Calu3 (cell line): ENCODE measurements at regions not wholly inside any gene's neighbourhood (a gene's known extent, or its start where the extent isn't known, plus 50 kb on each side); places are given as distances from the start of the nearest gene placed in this dataset.

Source experiments
- BruUV-seq: library from RNA; stranded (reverse); fragments of 400-500 nt; replicated peaks from 2 replicates; lab custom pipeline; 2021; lab: Mats Ljungman, UMichigan
- CTCF ChIA-PET: fragments of 300-600 bp; sonication (Branson Sonifier 250); formaldehyde crosslinking; loops from one replicate; lab custom pipeline; 2022; ENCODE audit warnings: antibody characterized with exemption; lab: Charles Lee
- DNase-seq: peaks from one replicate; pipeline ENCODE4 v3.0.0; 2022
- H3K27ac Mint-ChIP-seq: one replicate; pipeline ENCODE4 v1.8.0; 2022; ENCODE audit warnings: mixed read lengths; ENCODE audit not compliant: unreplicated experiment
- H3K27me3 Mint-ChIP-seq: one replicate; pipeline ENCODE4 v1.8.0; 2022; ENCODE audit warnings: mixed read lengths; ENCODE audit not compliant: unreplicated experiment
- H3K36me3 Mint-ChIP-seq: one replicate; pipeline ENCODE4 v1.8.0; 2022; ENCODE audit warnings: mild to moderate bottlenecking, moderate library complexity, mixed read lengths; ENCODE audit not compliant: insufficient read depth, unreplicated experiment
- H3K4me1 Mint-ChIP-seq: one replicate; pipeline ENCODE4 v1.8.0; 2022; ENCODE audit warnings: mild to moderate bottlenecking, low read depth, mixed read lengths; ENCODE audit not compliant: unreplicated experiment
- H3K4me3 Mint-ChIP-seq: one replicate; pipeline ENCODE4 v1.8.0; 2022; ENCODE audit warnings: mild to moderate bottlenecking, low read depth, moderate library complexity, mixed read lengths; ENCODE audit not compliant: unreplicated experiment
- H3K9me3 Mint-ChIP-seq: one replicate; pipeline ENCODE4 v1.8.0; 2022; ENCODE audit warnings: low read depth, mixed read lengths; ENCODE audit not compliant: unreplicated experiment
- intact Hi-C: fragments of 100-400 bp; cut with micrococcal nuclease; formaldehyde crosslinking; loops from one replicate; pipeline ENCODE4 v1.10.0; 2022; ENCODE audit not compliant: unreplicated experiment
- TF ChIP-seq, protein P1 (sequence below): fragments of 200-600 bp; IDR thresholded peaks from one replicate; pipeline ENCODE4 v1.8.0; 2022; ENCODE audit warnings: antibody characterized with exemption; ENCODE audit not compliant: unreplicated experiment

DNA sequence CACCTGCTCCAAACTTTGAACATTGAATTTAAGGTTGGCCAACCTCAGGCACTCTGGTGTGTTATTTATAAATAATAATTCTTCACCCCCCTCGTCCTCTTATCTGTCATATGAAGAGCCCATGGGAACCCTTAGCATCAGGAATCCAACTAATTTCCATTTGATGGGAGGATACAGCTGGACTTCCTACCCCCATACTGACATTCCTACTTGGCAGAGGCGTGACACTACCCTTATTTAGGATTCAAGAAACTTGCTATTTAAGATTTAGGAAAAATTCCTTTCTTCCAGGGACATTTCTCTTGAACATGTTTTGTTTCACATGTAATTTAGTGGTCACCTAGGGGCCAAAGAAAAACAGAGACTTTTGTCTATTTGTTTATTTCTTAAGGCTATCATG lies 171.9 kb upstream of the NRP1 start:
- DNase-seq, result no peak
- BruUV-seq, result no TSS peak
- peaks cover 7% of the 10 kb centered on the region for H3K36me3 Mint-ChIP-seq
- no peaks in the 10 kb centered on the region for H3K27me3 Mint-ChIP-seq
- H3K4me1 Mint-ChIP-seq, result peaks cover 16% of the 10 kb centered on the region
- no peak overlapping the region for H3K4me3 Mint-ChIP-seq
- H3K9me3 Mint-ChIP-seq, result no peaks in the 10 kb centered on the region
- CTCF ChIA-PET, result no interaction called here
- intact Hi-C loops, result loop anchor here (10.0 kb wide), 1 partner anchor 172 kb away; the partner anchor contains the start of gene NRP1
- H3K27ac Mint-ChIP-seq, result no peak overlapping the region
- TF ChIP-seq, protein P1, sequence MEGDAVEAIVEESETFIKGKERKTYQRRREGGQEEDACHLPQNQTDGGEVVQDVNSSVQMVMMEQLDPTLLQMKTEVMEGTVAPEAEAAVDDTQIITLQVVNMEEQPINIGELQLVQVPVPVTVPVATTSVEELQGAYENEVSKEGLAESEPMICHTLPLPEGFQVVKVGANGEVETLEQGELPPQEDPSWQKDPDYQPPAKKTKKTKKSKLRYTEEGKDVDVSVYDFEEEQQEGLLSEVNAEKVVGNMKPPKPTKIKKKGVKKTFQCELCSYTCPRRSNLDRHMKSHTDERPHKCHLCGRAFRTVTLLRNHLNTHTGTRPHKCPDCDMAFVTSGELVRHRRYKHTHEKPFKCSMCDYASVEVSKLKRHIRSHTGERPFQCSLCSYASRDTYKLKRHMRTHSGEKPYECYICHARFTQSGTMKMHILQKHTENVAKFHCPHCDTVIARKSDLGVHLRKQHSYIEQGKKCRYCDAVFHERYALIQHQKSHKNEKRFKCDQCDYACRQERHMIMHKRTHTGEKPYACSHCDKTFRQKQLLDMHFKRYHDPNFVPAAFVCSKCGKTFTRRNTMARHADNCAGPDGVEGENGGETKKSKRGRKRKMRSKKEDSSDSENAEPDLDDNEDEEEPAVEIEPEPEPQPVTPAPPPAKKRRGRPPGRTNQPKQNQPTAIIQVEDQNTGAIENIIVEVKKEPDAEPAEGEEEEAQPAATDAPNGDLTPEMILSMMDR, result no peak

DNA sequence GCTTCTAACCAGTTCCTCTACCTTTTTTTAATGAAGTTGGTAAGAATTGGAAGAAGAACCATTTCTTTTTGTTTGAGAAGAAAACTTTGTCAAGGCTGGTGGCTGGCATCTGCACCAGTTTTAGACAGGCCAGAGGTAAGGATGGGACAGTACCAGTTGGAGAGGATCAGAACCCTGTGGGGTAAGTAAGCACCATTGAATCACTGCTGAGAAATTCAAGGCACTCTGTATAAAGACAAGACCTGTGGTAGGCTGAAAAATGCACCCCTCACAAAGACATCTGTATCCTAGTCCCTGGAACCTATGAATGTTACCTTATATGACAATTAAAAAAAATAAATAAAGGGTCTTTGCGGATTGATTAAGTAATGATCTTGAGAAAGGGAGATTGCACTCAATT lies 166.7 kb upstream of the NRP1 start:
- no peak for DNase-seq
- Mint-ChIP-seq H3K4me3 (no peak overlapping the region), H3K27ac (no peak overlapping the region), H3K4me1 (no peaks in the 10 kb centered on the region), H3K27me3 (no peaks in the 10 kb centered on the region), H3K9me3 (no peaks in the 10 kb centered on the region), H3K36me3 (no peaks in the 10 kb centered on the region)
- intact Hi-C loops, result loop anchor here (10.0 kb wide), 1 partner anchor 166 kb away; the partner anchor contains the start of gene NRP1
- CTCF ChIA-PET, result no interaction called here
- TF ChIP-seq, protein P1, result no peak
- BruUV-seq, result no TSS peak

DNA sequence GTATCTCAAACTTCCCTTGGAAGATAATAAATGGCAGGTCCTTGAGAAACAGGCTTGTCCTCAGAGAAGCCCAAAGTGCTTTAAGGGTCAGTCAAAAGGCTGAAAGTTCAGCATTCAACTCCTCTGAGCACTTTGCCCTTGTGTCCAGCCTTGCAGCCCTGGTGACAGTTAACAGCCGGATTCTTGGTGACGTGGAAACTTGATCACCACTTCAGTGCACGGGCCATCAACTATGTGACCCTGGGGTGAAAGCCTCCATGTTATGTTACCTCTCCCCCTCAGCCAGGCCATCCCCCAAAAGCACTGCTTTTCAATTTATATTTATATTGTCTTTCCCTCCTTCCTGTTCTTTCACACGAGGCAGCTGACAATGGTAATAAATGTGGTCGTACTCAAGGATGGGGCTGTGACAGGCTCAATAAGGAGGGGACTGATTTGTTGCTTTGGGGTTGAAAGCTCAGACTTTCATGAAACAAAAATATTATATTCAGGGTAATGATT lies 164.0 kb upstream of the NRP1 start:
- no peak overlapping the region for H3K4me3 Mint-ChIP-seq
- H3K36me3 Mint-ChIP-seq, result no peaks in the 10 kb centered on the region
- TF ChIP-seq, protein P1, result no peak
- CTCF ChIA-PET, result no interaction called here
- no peaks in the 10 kb centered on the region for H3K27me3 Mint-ChIP-seq
- no peaks in the 10 kb centered on the region for H3K9me3 Mint-ChIP-seq
- no peak overlapping the region for H3K27ac Mint-ChIP-seq
- no peak for DNase-seq
- H3K4me1 Mint-ChIP-seq, result no peaks in the 10 kb centered on the region
- intact Hi-C loops, result no loop called here
- no TSS peak for BruUV-seq

DNA sequence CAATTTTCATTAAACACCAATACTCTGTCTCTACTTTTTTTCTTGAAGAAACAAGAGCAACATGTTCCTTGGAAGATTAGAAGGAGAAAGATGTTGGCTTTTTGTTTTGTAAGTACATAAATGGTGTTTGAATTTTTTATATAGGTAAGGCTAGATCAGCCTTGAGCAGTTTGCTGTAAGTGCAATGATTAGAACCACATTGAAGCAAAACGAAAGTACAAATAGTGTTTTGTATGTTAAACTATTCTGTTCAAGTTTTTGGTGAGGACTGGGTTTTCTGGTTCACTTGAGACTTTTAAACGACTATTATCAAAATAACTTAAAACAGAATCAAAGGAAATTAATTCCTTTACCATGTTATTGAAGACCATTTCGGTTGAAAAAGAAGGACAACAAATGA lies 162.9 kb upstream of the NRP1 start:
- H3K36me3 Mint-ChIP-seq, result no peaks in the 10 kb centered on the region
- BruUV-seq, result no TSS peak
- DNase-seq, result no peak
- H3K9me3 Mint-ChIP-seq, result no peaks in the 10 kb centered on the region
- no peaks in the 10 kb centered on the region for H3K27me3 Mint-ChIP-seq
- no peak overlapping the region for H3K4me3 Mint-ChIP-seq
- H3K27ac Mint-ChIP-seq, result no peak overlapping the region
- CTCF ChIA-PET, result no interaction called here
- H3K4me1 Mint-ChIP-seq, result no peaks in the 10 kb centered on the region
- TF ChIP-seq, protein P1, result no peak
- intact Hi-C loops, result no loop called here
